Ovary (tissue), 3 donors: ENCODE measurements at regions not wholly inside any gene's neighbourhood (a gene's known extent, or its start where the extent isn't known, plus 50 kb on each side); places are given as distances from the start of the nearest gene placed in this dataset.

Source experiments
- CTCF ChIP-seq, 3 donors: fragments of 450-650 bp in 2 of 3; fragments of 200-600 bp in 1 of 3; IDR thresholded peaks; one replicate each; pipeline versions ENCODE4 v1.5.1 to v1.8.0; 2016 to 2022; ENCODE audit warnings: antibody characterized with exemption in 3 of 3, mild to moderate bottlenecking in 1 of 3
- EP300 ChIP-seq: sonication (generic); formaldehyde crosslinking; IDR thresholded peaks from one replicate; pipeline ENCODE4 v1.6.1; 2017; ENCODE audit warnings: antibody characterized with exemption
- POLR2A ChIP-seq: fragments of 450-650 bp; IDR thresholded peaks from one replicate; pipeline ENCODE4 v1.6.1; 2017; ENCODE audit warnings: antibody characterized with exemption, mild to moderate bottlenecking, moderate library complexity
- donor health status: DM: no; HTN: no; CAD: no.

- TF ChIP-seq CTCF (IDR thresholded peaks at IDR 0.05) (no peak), POLR2A (no peak), EP300 (no peak)
These were observed 756.0 kb upstream of the RBFOX1 start for GRCh38 chr16:6576606-6577005.
